Vagina (tissue), 2 donors: ENCODE measurements at regions not wholly inside any gene's neighbourhood (a gene's known extent, or its start where the extent isn't known, plus 50 kb on each side); places are given as distances from the start of the nearest gene placed in this dataset.

Source experiments
- DNase-seq, 2 donors: peaks; one replicate each; pipeline ENCODE4 v3.0.0-alpha.2; 2017; ENCODE audit errors: extremely low spot score in 2 of 2
- H3K27ac ChIP-seq: fragments of 200-600 bp; sonication (generic); one replicate; pipeline ENCODE4 v1.5.1; 2019
- H3K27me3 ChIP-seq: fragments of 200-600 bp; sonication (generic); one replicate; pipeline ENCODE4 v1.5.1; 2019
- H3K36me3 ChIP-seq, 2 donors: fragments of 200-600 bp; sonication (generic); one replicate each; pipeline ENCODE4 v1.5.1; 2017 to 2019
- H3K4me1 ChIP-seq: fragments of 200-600 bp; sonication (generic); one replicate; pipeline ENCODE4 v1.5.1; 2019
- H3K4me3 ChIP-seq, 2 donors: fragments of 200-600 bp; sonication (generic); 1 replicate in 1 of 2; 2 replicates in 1 of 2; pipeline ENCODE4 v1.5.1; 2016 to 2019
- H3K9me3 ChIP-seq: fragments of 200-600 bp; sonication (generic); one replicate; pipeline ENCODE4 v1.5.1; 2019
- CTCF ChIP-seq, 3 experiments: fragments of 450-650 bp in 2 of 3; fragments of 200-600 bp in 1 of 3; sonication (generic) in 1 of 3; IDR thresholded peaks; one replicate each; pipeline ENCODE4 v1.5.1; 2017 to 2019; ENCODE audit warnings: antibody characterized with exemption in 3 of 3, mild to moderate bottlenecking in 2 of 3, moderate library complexity in 2 of 3
- POLR2A ChIP-seq, 2 donors: fragments of 450-650 bp; IDR thresholded peaks; one replicate each; pipeline ENCODE4 v1.6.1; 2017; ENCODE audit warnings: antibody characterized with exemption in 2 of 2, mild to moderate bottlenecking in 2 of 2, moderate library complexity in 2 of 2
- POLR2AphosphoS5 ChIP-seq, 2 donors: sonication (generic); formaldehyde crosslinking; IDR thresholded peaks; one replicate each; pipeline ENCODE4 v1.9.0; 2017; ENCODE audit warnings: antibody characterized with exemption in 2 of 2, mild to moderate bottlenecking in 2 of 2, low read depth in 1 of 2; ENCODE audit not compliant: insufficient read depth in 1 of 2
- intact Hi-C: fragments of 100-400 bp; cut with DNase I; formaldehyde crosslinking; loops from one replicate; pipeline ENCODE4 v1.15.1; 2023

DNA sequence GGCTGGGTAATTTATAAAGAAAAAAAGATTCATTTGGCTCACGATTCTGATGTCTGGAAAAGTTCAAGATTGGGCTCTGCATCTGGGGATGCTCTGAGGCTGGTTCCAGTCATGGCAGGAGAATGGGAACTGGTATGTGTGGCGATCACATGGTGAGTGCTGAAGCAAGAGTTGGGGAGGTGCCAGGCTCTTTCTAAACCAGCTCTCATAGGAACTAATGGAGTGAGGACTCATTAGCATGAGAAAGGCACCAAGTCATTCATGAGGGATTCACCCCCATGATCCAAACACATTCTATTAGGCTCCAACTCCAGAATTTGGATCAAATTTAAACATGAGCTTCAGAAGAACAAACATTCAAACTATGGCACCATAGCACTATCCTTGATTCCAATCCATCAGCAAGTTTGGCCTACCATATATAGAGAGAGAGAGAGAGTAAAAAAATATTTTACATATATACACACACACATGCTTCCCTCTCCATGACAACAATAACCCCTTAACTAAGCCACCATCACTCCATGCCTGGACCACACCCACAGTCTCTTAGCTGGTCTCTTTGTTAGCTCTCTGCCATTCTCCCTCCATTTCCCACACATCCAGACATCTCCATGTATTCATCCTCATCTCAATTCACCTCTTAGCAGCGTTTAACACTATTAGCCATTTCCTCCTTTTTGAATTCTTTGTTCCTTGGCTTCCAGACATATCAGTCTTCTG lies 57.9 kb downstream of the NPY start:
- TF ChIP-seq POLR2AphosphoS5 (IDR thresholded peaks at IDR 0.05; ENCODE audit: insufficient read depth in 1 of 2, low read depth in 1 of 2) (no peak), CTCF (IDR thresholded peaks at IDR 0.05) (no peak), POLR2A (IDR thresholded peaks at IDR 0.05) (no peak)
- H3K36me3 ChIP-seq = no peaks in the 10 kb centered on the region
- no peak overlapping the region for H3K4me3 ChIP-seq
- DNase-seq = no peak
- no peaks in the 10 kb centered on the region for H3K9me3 ChIP-seq
- intact Hi-C loops = no loop called here
- H3K27ac ChIP-seq = no peak overlapping the region
- H3K4me1 ChIP-seq = no peaks in the 10 kb centered on the region
- H3K27me3 ChIP-seq = no peaks in the 10 kb centered on the region

DNA sequence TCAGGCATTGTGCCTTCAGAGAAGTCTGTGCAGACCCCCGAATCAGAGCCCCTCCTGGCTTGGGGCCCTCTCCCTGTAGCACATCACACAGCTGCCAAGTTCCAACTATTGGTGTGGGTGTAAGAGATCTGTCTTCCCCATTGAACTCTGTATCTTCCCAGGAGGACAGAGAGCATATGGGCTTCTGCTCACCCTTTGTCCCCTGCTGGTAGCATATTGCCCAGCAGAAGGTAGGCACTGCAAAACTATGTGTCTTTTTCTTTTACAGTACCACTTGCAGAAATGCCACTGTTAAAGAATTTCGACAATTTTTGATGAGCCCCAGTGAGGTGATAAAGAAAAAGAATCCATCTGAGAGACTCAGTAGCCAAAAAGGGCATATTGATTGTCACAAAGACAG lies 59.6 kb downstream of the NPY start:
- DNase-seq = no peak
- H3K27me3 ChIP-seq = no peaks in the 10 kb centered on the region
- no peaks in the 10 kb centered on the region for H3K36me3 ChIP-seq
- no peak overlapping the region for H3K4me3 ChIP-seq
- TF ChIP-seq POLR2AphosphoS5 (IDR thresholded peaks at IDR 0.05; ENCODE audit: insufficient read depth in 1 of 2, low read depth in 1 of 2) = no peak
- TF ChIP-seq CTCF (IDR thresholded peaks at IDR 0.05) = no peak
- intact Hi-C loops = no loop called here
- H3K27ac ChIP-seq = no peak overlapping the region
- H3K9me3 ChIP-seq = no peaks in the 10 kb centered on the region
- H3K4me1 ChIP-seq = no peaks in the 10 kb centered on the region

DNA sequence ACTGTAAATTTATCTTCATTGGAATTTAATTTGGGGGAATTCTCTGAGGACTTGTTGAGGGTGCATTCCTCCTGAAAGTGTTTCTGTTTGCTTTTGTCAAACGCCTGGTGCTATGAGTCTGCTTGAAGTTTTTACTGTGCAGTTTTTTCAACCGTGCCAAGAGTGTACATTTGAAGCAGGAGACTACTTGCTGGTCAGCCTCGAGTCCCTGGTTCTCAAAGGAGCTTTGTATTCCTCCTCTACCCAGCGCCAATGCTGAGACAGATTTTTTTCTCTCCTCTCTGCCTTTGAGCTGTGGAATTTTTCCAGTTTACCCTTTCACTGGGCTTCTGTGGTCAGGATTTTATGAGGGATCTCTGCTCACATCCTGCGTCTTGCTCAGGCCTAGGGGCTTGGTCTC lies 62.1 kb downstream of the NPY start:
- TF ChIP-seq POLR2A (IDR thresholded peaks at IDR 0.05) (no peak), CTCF (IDR thresholded peaks at IDR 0.05) (no peak), POLR2AphosphoS5 (IDR thresholded peaks at IDR 0.05; ENCODE audit: insufficient read depth in 1 of 2, low read depth in 1 of 2) (no peak)
- no peak overlapping the region for H3K27ac ChIP-seq

DNA sequence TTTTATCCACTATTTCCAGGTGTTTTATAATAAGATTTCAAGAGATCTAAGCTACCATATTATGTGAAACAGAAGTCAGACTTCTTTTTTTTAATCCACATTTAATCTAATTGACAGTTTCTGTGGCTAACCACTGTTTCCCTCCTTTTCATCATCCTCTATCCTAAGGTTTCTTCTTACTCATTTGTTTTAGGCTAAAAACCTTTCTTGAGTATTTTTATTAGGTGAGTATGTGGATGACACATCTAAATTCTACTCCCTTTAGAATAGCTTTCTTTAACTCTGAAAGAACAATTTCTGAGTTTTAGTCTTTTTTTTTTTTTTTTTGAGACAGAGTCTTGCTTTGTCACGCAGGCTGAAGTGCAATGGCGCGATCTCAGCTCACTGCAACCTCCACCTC lies 62.7 kb downstream of the NPY start:
- TF ChIP-seq CTCF (IDR thresholded peaks at IDR 0.05) (no peak), POLR2A (IDR thresholded peaks at IDR 0.05) (no peak), POLR2AphosphoS5 (IDR thresholded peaks at IDR 0.05; ENCODE audit: insufficient read depth in 1 of 2, low read depth in 1 of 2) (no peak)
- Histone ChIP-seq H3K4me1 (no peaks in the 10 kb centered on the region), H3K9me3 (no peaks in the 10 kb centered on the region), H3K36me3 (no peaks in the 10 kb centered on the region), H3K27me3 (no peaks in the 10 kb centered on the region), H3K27ac (no peak overlapping the region), H3K4me3 (no peak overlapping the region)
- intact Hi-C loops = no loop called here
- no peak for DNase-seq

More for the DNA sequence above, 62.1 kb downstream of the NPY start:
- Histone ChIP-seq H3K27me3 (no peaks in the 10 kb centered on the region), H3K4me3 (no peak overlapping the region), H3K36me3 (no peaks in the 10 kb centered on the region), H3K4me1 (no peaks in the 10 kb centered on the region), H3K9me3 (no peaks in the 10 kb centered on the region)
- intact Hi-C loops = no loop called here
- DNase-seq = no peak

DNA sequence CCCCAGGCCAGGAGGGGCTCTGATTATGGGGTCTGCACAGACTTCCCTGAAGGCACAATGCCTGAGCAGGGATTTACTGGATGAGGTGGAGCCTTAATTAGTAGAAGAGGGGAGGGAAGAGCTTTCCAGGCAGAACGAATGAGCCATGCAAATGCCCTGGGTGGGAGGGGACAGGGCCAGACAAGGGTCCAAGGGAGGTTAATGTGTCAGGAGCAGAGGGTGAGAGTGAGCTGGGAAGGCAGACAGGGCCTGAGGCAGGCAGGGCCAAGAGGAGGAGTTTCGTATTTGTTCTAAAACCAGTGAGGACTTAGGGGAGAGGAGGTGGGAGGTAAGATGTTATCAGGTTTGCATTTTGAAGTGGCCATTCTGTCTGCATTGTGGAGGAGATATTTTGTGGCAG lies 65.3 kb downstream of the NPY start:
- no peak overlapping the region for H3K4me3 ChIP-seq
- H3K4me1 ChIP-seq = no peaks in the 10 kb centered on the region
- H3K36me3 ChIP-seq = no peaks in the 10 kb centered on the region
- no peaks in the 10 kb centered on the region for H3K27me3 ChIP-seq
- no peaks in the 10 kb centered on the region for H3K9me3 ChIP-seq
- no peak for TF ChIP-seq POLR2AphosphoS5 (IDR thresholded peaks at IDR 0.05; ENCODE audit: insufficient read depth in 1 of 2, low read depth in 1 of 2)
- intact Hi-C loops = no loop called here
- no peak overlapping the region for H3K27ac ChIP-seq
- DNase-seq = no peak
